Left colon (tissue), 2 donors: ENCODE measurements at regions not wholly inside any gene's neighbourhood (a gene's known extent, or its start where the extent isn't known, plus 50 kb on each side); places are given as distances from the start of the nearest gene placed in this dataset.

Experiments
- ATAC-seq: fragments of 200-7000 bp; cut with Tn5 transposase; one replicate; pipeline ENCODE4 v1.9.1; 2020; ENCODE audit warnings: mild to moderate bottlenecking, moderate library complexity
- DNase-seq, 2 donors: peaks; one replicate each; pipeline ENCODE4 v3.0.0-alpha.2; 2020
- intact Hi-C, 2 donors: fragments of 100-400 bp; cut with DNase I in 1 of 2; cut with micrococcal nuclease in 1 of 2; formaldehyde crosslinking; loops; one replicate each; pipeline versions ENCODE4 v1.11.2 to v1.14.0; 2022; cut with DNase I, micrococcal nuclease
- donor health status: DM: no; HTN: no; CAD: no.
- donor health status: DM: yes; HTN: yes; CAD: no.

GRCh38 chr13:23979361-23980159, 82.3 kb upstream of the C1QTNF9B start:
- intact Hi-C loops: no loop called here
- DNase-seq: peak; percentile 61 to 75
- peak; percentile 89 for ATAC-seq

DNA sequence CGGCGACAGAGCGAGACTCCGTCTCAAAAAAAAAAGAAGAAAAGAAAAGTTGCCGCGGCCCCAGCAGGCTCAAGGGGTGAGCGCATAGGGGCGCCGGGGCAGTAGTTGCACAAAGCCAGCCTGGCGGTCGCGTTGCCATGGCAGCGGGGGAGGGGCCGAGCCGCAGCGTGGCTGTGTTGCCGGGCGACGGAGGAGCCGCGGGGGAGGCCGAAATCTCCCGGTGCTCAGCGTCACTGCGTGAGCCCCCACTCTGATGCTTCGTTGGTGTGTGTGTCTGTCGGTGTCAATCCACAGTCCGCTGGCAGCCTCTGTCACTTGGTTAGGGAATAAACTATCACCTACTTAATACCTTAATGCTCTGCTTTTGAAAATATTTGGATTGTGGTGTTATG, 82.9 kb upstream of the C1QTNF9B start:
- DNase-seq (peak; percentile 70 to 85), ATAC-seq (peak; percentile 73)
- intact Hi-C loops: no loop called here

- DNase-seq: no peak
- intact Hi-C loops: no loop called here
- no peak for ATAC-seq
Observed at GRCh38 chr13:23983671-23984070, 86.4 kb upstream of the C1QTNF9B start.

DNA sequence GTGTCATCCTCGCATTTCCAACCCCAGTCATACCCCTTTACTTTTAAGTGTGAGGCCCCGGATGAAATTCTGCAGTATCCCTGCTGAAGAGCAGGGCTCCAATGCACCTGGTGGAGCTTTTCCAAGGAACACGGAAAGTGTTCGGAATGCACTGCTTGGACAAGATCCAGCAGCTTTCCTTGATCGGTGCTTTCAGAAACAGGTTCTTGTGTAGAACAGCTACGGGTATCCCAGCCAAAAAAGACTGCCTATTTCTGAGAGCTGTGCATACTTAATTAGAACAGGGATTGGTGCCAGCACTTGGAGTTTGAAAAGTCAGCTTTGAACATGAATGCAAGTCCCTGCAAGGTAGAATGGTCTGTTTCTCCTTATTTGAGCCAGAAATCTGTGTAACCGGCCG, 87.2 kb upstream of the C1QTNF9B start:
- DNase-seq (no peak), ATAC-seq (peak; percentile 31)
- intact Hi-C loops: no loop called here

GRCh38 chr13:23985060-23985459, 87.8 kb upstream of the C1QTNF9B start:
- intact Hi-C loops: no loop called here
- ATAC-seq: peak; percentile 70
- no peak for DNase-seq

- intact Hi-C loops: no loop called here
- no peak for DNase-seq
- ATAC-seq: no peak
Observed at GRCh38 chr13:23985839-23986238, 88.5 kb upstream of the C1QTNF9B start.

DNA sequence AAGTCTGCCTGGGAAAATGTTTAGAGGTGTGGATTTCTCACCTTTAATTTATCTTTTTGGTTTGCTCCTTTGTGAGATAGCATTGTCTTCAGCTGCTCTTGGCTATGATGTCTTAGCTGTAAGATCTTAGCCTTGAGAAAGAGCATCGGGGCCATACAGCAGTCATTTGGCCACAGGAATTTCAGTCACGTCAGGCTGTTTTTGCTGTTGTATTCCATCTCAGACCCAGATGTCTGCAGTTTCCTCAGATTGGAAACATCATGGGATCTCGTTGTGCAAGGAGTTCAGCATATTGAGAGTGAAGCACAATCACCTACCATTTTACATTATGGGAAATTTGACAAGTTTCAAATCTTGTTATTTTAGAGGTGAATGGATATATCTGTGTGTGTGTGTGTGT, 89.3 kb upstream of the C1QTNF9B start:
- DNase-seq (no peak), ATAC-seq (no peak)
- intact Hi-C loops: no loop called here

GRCh38 chr13:23987331-23987894, 90.1 kb upstream of the C1QTNF9B start:
- intact Hi-C loops: no loop called here
- DNase-seq (no peak), ATAC-seq (no peak)

- intact Hi-C loops: no loop called here
- DNase-seq (no peak), ATAC-seq (no peak)
Observed at GRCh38 chr13:23988546-23989122, 91.3 kb upstream of the C1QTNF9B start.

DNA sequence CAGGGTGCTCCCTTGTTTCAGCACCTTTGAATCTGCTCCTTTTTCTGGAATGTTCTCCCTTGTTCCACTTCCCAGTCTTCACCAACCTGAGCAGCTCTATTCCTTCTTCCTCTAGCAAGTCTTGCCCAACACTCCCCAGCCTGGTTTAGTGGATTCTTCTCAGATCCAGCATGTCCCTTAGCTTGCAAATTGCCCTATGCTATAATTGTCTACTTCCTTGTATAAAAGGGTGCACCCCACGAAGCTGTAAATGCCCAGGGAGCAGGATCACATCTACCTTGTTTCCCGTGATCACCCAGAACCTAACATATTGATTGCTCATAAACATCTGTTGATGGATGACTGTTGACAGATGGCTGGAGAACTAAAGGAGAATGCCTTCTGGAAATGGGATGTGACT, 93.2 kb upstream of the C1QTNF9B start:
- DNase-seq: peak in 1 of 2 donors; percentile 56
- intact Hi-C loops: no loop called here
- peak; percentile 88 for ATAC-seq

- intact Hi-C loops: no loop called here
- peak; percentile 76 for ATAC-seq
- DNase-seq: no peak
Observed at GRCh38 chr13:23991119-23991518, 93.8 kb upstream of the C1QTNF9B start.

- no peak for DNase-seq
- intact Hi-C loops: no loop called here
- ATAC-seq: no peak
Observed at GRCh38 chr13:23992781-23993679, 95.7 kb upstream of the C1QTNF9B start.

DNA sequence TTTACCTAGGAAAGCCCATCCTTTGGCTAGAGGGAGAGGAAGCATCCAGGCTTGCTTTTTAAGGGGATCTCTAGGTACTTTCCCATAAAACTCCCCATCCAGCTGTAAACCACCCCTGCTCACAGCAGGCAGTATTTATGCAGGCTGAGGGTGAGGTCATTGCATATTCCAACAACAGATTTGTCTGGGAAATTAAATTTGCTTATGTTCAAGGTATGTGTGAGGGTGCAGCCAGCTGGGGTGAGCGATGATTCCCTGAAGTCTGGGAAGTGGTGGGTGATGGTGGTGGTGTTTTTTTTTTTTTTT, 96.3 kb upstream of the C1QTNF9B start:
- intact Hi-C loops: no loop called here
- ATAC-seq (no peak), DNase-seq (no peak)

- ATAC-seq (no peak), DNase-seq (no peak)
- intact Hi-C loops: no loop called here
Observed at GRCh38 chr13:23995283-23996073, 98.2 kb upstream of the C1QTNF9B start.

DNA sequence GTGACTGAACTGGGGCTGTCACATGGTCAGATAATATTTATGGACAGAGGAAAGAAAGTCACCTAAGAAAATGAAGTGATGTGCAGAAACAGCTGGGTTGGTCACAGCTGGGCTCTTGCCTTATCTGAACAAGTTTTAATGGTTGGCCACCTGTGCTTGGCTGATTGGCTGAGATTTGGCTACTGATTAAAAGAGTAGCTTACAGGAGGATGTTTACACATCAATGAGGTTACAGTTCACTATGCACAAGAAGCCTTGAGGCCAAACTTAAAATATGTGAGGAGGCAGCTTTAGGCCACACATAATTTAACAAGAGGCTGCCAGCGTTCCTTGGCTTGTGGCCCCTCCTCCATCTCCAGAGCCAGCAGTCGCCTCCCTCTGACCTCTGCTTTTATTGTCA, 99.2 kb upstream of the C1QTNF9B start:
- DNase-seq (no peak), ATAC-seq (no peak)
- intact Hi-C loops: no loop called here

- no peak for ATAC-seq
- DNase-seq: no peak
- intact Hi-C loops: no loop called here
Observed at GRCh38 chr13:23999424-23999823, 102.1 kb upstream of the C1QTNF9B start.

DNA sequence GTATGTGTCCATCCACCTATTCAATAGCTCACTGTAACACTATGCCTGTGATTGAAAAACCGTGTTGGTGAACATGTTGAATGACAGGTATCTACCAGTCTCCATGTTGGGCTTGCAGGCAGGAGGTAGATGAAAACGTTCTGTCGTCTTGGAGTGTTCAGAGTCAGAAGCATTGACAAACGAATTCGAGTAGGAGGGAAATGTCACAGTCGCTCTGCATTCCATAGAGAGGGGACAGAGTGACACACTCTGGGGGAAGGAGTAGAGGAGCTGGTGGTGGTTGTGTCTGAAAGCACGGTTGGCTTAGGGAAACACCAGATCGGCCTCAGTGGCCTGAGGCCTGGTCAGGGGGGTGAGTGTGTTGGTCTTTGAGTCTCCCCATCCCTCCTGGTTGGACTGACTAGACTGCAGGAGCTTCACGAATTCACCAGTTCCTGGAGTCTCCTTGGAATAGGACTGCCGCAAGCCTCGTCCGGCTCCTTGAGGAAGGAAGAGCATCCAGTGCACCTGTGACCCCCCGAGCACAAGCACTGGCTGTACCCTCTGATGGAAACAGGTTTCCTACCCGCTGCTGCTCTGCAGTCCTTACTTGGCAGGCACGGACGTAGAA, 105.0 kb upstream of the C1QTNF9B start:
- no peak for DNase-seq
- intact Hi-C loops: no loop called here
- no peak for ATAC-seq

DNA sequence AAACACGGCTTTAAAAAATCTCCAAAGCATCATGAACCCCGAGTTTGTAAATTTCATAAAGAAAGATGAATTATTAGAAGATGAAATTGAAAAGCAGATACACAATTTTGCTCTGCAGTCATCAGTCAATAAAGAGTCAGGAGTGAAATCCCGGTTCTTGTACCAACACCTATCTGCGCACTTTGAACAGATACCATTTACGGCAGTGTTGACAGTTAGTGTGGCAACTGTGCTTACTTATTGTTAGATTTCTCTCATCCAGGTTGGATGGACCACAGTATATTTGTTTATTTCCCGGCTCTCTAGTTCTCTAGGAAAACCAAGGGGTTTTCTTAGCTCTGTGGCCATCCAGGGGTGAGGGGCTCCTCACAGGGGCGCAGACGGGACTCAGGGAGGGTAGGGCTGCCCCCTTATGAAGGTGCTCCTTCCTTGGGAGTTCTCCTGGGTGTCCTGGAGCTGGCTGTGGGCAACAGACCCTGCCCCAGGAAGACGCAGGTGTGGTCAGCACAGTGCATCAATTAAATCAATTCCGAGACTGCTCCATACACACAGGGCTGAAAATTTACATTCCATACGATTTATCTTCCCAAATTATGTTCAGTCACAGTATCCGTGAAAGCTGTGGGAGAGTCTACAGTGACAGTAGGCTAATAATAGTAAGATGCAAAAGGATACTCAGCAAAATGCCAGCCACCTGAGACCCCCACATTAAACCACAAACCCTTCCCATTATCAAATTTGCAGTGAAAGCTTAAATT, 107.0 kb upstream of the C1QTNF9B start:
- ATAC-seq (no peak), DNase-seq (no peak)
- intact Hi-C loops: no loop called here
